Right cardiac atrium (tissue), 5 donors: ENCODE measurements at regions not wholly inside any gene's neighbourhood (a gene's known extent, or its start where the extent isn't known, plus 50 kb on each side); places are given as distances from the start of the nearest gene placed in this dataset.

Experiments used
- ATAC-seq, 2 donors: fragments of 200-7000 bp; cut with Tn5 transposase; one replicate each; pipeline versions ENCODE4 v1.8.0 to v1.9.1; 2020; ENCODE audit warnings: moderate library complexity in 2 of 2, mild to moderate bottlenecking in 1 of 2
- DNase-seq, 3 donors: peaks; one replicate each; pipeline ENCODE4 v3.0.0-alpha.2; 2020
- H3K27ac ChIP-seq: one replicate; pipeline ENCODE4 v1.5.1; 2013; ENCODE audit warnings: mild to moderate bottlenecking, low read length, control low read depth, moderate library complexity
- H3K27me3 ChIP-seq: one replicate; pipeline ENCODE4 v1.6.1; 2013; ENCODE audit not compliant: control insufficient read depth, insufficient read depth
- H3K4me1 ChIP-seq: one replicate; pipeline ENCODE4 v1.6.1; 2013; ENCODE audit warnings: low read length; ENCODE audit not compliant: control insufficient read depth, insufficient read depth
- H3K4me3 ChIP-seq: one replicate; pipeline ENCODE4 v1.5.1; 2013; ENCODE audit warnings: low read length, control low read depth
- H3K9me3 ChIP-seq: one replicate; pipeline ENCODE4 v1.6.1; 2013; ENCODE audit warnings: low read length; ENCODE audit not compliant: control insufficient read depth
- WGBS: extraction: QIAGEN DNeasy Blood & Tissue Kit; methylation state at CpG from one replicate; pipeline ENCODE4 v1.1.7; 2013; 5-methylcytosine and 5-hydroxymethylcytosine counted together
- intact Hi-C, 4 donors: fragments of 100-400 bp; cut with DNase I; formaldehyde crosslinking; loops; one replicate each; pipeline versions ENCODE4 v1.11.0 to v1.14.0; 2022 to 2023
- donor health status: healthy with polysubstance abuse.
- donor health status: DM: no; HTN: yes; CAD: no.
- donor health status: DM: no; HTN: no; CAD: no.
- donor health status: DM: no; HTN: yes; CAD: no; lungs with severe emphysema.
- donor health status: DM: yes; HTN: yes; CAD: no.

GRCh38 chr2:13481201-13481600 is 764.5 kb downstream of the TRIB2 start:
- H3K4me1 ChIP-seq, result no peaks in the 10 kb centered on the region
- no peaks in the 10 kb centered on the region for H3K27me3 ChIP-seq
- H3K4me3 ChIP-seq, result no peak overlapping the region
- ATAC-seq (no peak), DNase-seq (no peak)
- whole genome bisulfite sequencing, result 78% methylated on average over 6 of the region's 6 CpGs
- H3K9me3 ChIP-seq, result no peaks in the 10 kb centered on the region
- intact Hi-C loops, result no loop called here
- no peak overlapping the region for H3K27ac ChIP-seq

DNA sequence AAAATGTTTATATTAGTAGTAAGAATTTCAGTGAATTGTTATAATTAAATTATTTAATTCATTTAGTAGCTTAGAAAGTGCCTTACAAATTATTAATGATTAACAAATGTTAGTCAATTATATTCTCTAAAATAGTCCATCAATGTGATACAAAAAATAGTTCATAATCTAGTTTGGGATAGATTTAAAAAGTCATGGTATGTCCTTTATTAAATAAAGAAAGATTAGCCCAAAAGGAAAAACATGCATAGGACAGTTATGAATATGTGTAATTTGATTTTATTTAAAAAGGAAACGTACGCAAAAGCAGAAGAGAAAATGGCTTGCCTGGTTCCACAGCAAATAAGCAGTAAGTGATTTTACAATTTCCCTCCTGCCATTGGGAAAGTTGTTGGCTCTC is 768.5 kb downstream of the TRIB2 start:
- Histone ChIP-seq H3K27ac (no peak overlapping the region), H3K4me1 (no peaks in the 10 kb centered on the region), H3K9me3 (no peaks in the 10 kb centered on the region), H3K4me3 (no peak overlapping the region), H3K27me3 (no peaks in the 10 kb centered on the region)
- intact Hi-C loops, result no loop called here
- DNase-seq, result no peak
- WGBS, result 92% methylated on average over 2 of the region's 2 CpGs
- no peak for ATAC-seq

GRCh38 chr2:13488965-13489364 is 772.2 kb downstream of the TRIB2 start:
- Histone ChIP-seq H3K9me3 (no peaks in the 10 kb centered on the region), H3K27me3 (no peaks in the 10 kb centered on the region), H3K4me1 (no peaks in the 10 kb centered on the region), H3K4me3 (no peak overlapping the region), H3K27ac (no peak overlapping the region)
- intact Hi-C loops, result no loop called here
- DNase-seq, result no peak
- no peak for ATAC-seq
- WGBS, result 93% methylated on average over 1 of the region's 1 CpG

DNA sequence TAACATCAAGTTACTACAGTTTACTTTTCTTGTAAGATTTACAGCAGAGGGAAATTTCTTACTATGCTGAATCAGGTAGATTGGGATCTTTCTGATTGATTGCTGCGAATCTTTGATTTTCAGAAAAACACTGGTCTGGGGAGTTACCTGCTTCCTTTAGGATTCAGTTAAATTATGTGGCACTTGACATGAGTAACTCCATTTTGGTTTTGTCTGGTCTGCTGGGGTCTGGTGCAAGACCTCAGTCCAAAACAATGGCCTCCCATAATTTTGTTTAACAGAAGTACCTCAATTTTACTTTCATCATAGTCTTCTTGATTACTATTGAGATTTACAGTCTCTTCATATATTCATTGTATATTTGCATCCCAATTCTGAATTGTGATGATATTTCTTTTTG is 775.5 kb downstream of the TRIB2 start:
- no peak for ATAC-seq
- no peaks in the 10 kb centered on the region for H3K9me3 ChIP-seq
- no peak overlapping the region for H3K4me3 ChIP-seq
- no peak overlapping the region for H3K27ac ChIP-seq
- no peaks in the 10 kb centered on the region for H3K27me3 ChIP-seq
- no peaks in the 10 kb centered on the region for H3K4me1 ChIP-seq
- intact Hi-C loops, result no loop called here
- 96% methylated on average over 1 of the region's 1 CpG for WGBS
- DNase-seq, result no peak

DNA sequence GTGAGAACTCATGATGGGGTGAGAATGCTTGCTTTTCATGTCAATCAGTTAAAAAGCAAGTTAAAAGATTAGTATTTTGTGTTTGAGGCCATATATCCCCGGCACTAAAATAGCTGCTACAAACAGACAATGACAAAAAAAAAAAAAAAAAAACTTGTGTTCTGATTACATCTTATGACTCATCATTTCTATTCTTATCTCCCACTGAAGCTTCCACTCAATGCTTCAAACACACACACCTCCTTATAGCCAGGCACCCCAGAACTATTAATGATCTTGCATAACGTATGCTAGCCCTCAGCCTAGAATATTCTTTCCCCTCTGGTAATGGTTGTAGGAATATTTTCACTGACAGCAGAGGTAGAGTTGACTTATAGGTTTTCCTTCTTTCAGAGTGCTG is 778.3 kb downstream of the TRIB2 start:
- H3K4me3 ChIP-seq, result no peak overlapping the region
- no peaks in the 10 kb centered on the region for H3K9me3 ChIP-seq
- WGBS, result 71% methylated on average over 2 of the region's 2 CpGs
- intact Hi-C loops, result no loop called here
- no peak overlapping the region for H3K27ac ChIP-seq
- no peaks in the 10 kb centered on the region for H3K4me1 ChIP-seq
- no peaks in the 10 kb centered on the region for H3K27me3 ChIP-seq
- ATAC-seq, result no peak
- no peak for DNase-seq

DNA sequence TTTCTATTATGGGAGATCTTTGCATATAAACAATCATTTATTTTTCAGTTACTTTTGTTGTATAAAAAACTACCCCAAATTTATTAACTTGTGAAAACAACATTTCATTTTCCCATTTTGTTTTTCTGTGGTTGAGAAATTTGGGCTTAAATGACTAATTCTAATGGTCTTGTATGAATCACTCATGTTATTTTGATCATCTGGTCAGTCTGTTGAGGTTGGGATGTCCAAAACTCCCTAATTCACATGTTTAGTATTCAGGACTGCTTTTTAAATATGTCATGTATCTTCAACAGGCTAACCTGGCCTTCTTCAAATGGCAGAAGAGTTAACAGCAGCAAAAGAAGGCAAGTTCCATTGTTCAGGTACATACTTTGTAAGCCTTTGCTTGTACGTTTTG is 788.1 kb downstream of the TRIB2 start:
- Histone ChIP-seq H3K4me3 (no peak overlapping the region), H3K9me3 (no peaks in the 10 kb centered on the region), H3K4me1 (no peaks in the 10 kb centered on the region), H3K27ac (no peak overlapping the region), H3K27me3 (no peaks in the 10 kb centered on the region)
- DNase-seq, result no peak
- intact Hi-C loops, result no loop called here
- ATAC-seq, result no peak
- 60% methylated on average over 1 of the region's 1 CpG for WGBS

DNA sequence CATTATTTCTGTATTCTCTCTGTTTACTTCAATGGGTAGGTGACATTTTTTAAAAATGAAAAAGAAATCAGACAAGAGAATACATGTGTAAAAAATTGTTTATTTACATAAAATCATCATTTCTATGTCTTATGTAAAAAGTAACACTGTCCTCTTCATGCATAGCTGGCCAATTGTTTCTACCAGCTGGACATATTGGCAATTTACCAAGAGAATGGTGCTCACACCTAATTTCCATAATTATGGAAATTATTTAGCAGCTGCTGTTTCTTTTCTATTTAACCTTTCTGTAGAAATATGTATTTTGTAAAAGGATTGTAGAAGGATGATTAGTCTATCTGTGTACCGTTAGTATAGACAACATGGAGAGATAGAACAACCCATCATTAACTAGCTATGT is 791.9 kb downstream of the TRIB2 start:
- DNase-seq (no peak), ATAC-seq (no peak)
- intact Hi-C loops, result no loop called here
- WGBS, result 91% methylated on average over 1 of the region's 1 CpG
- no peaks in the 10 kb centered on the region for H3K27me3 ChIP-seq
- H3K4me1 ChIP-seq, result no peaks in the 10 kb centered on the region
- H3K4me3 ChIP-seq, result no peak overlapping the region
- H3K9me3 ChIP-seq, result no peaks in the 10 kb centered on the region
- H3K27ac ChIP-seq, result no peak overlapping the region

GRCh38 chr2:13515254-13515653 is 798.5 kb downstream of the TRIB2 start:
- DNase-seq, result no peak
- no peak overlapping the region for H3K4me3 ChIP-seq
- ATAC-seq, result no peak
- H3K4me1 ChIP-seq, result no peaks in the 10 kb centered on the region
- no peaks in the 10 kb centered on the region for H3K27me3 ChIP-seq
- H3K9me3 ChIP-seq, result no peaks in the 10 kb centered on the region
- no peak overlapping the region for H3K27ac ChIP-seq
- 71% methylated on average over 3 of the region's 3 CpGs for WGBS
- intact Hi-C loops, result no loop called here

DNA sequence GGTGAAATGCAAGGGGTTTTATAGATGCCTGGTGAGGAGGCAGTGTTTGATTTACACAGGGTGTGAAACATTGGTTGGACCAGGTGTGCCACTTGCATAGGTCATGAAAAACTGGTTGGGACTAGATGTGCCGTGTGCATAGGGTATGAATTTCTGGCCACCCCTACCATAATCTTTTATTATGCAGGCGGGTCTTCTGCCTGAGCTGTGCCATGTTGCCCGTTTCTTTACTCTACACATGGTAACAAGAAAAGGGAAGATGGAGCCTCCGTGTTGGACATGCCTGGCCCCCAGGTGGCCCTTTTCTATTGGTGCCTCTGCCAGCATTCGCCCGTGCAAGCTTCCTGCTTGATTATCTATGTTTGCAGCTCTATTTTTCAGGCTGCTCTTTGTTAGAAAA is 805.4 kb downstream of the TRIB2 start:
- DNase-seq (no peak), ATAC-seq (no peak)
- no peak overlapping the region for H3K27ac ChIP-seq
- WGBS, result 76% methylated on average over 6 of the region's 6 CpGs
- H3K27me3 ChIP-seq, result no peaks in the 10 kb centered on the region
- no peak overlapping the region for H3K4me3 ChIP-seq
- intact Hi-C loops, result no loop called here
- H3K4me1 ChIP-seq, result no peaks in the 10 kb centered on the region
- no peaks in the 10 kb centered on the region for H3K9me3 ChIP-seq

GRCh38 chr2:13522917-13523821 is 806.4 kb downstream of the TRIB2 start:
- Histone ChIP-seq H3K4me1 (no peaks in the 10 kb centered on the region), H3K4me3 (no peak overlapping the region), H3K27me3 (no peaks in the 10 kb centered on the region), H3K9me3 (no peaks in the 10 kb centered on the region), H3K27ac (no peak overlapping the region)
- WGBS, result 30% methylated on average over 6 of the region's 6 CpGs
- intact Hi-C loops, result no loop called here
- peak in 1 of 2 donors; percentile 92 for ATAC-seq
- peak in 1 of 3 donors; percentile 16 for DNase-seq

GRCh38 chr2:13524492-13524891 is 807.8 kb downstream of the TRIB2 start:
- Histone ChIP-seq H3K9me3 (no peaks in the 10 kb centered on the region), H3K27ac (no peak overlapping the region), H3K27me3 (no peaks in the 10 kb centered on the region), H3K4me3 (no peak overlapping the region), H3K4me1 (no peaks in the 10 kb centered on the region)
- intact Hi-C loops, result no loop called here
- no peak for ATAC-seq
- WGBS, result 65% methylated on average over 1 of the region's 1 CpG
- no peak for DNase-seq
